Type B pancreatic cell (in vitro differentiated cells): ENCODE measurements at regions not wholly inside any gene's neighbourhood (a gene's known extent, or its start where the extent isn't known, plus 50 kb on each side); places are given as distances from the start of the nearest gene placed in this dataset.
"Not testable (repeated sequence)": the region's sequence is repeated elsewhere in the genome, so short reads cannot be mapped to it uniquely, and the experiment has no call there.

Experiments used
- DNase-seq: peaks from one replicate; pipeline ENCODE4 v3.0.0; 2021; ENCODE audit warnings: mixed read lengths; ENCODE audit not compliant: unreplicated experiment; ENCODE audit errors: extremely low spot score
- H3K27ac Mint-ChIP-seq: 2 replicates; pipeline ENCODE4 v1.8.0; 2021; ENCODE audit warnings: mild to moderate bottlenecking, mixed read lengths
- H3K27me3 Mint-ChIP-seq: 2 replicates; pipeline ENCODE4 v1.8.0; 2021; ENCODE audit warnings: mixed read lengths
- H3K36me3 Mint-ChIP-seq: 2 replicates; pipeline ENCODE4 v1.8.0; 2021; ENCODE audit warnings: mixed read lengths
- H3K4me1 Mint-ChIP-seq: one replicate; pipeline ENCODE4 v1.8.0; 2021; ENCODE audit warnings: mixed read lengths; ENCODE audit not compliant: unreplicated experiment
- H3K4me3 Mint-ChIP-seq: 2 replicates; pipeline ENCODE4 v1.8.0; 2021; ENCODE audit warnings: mild to moderate bottlenecking, mixed read lengths
- H3K9me3 Mint-ChIP-seq: 2 replicates; pipeline ENCODE4 v1.8.0; 2021; ENCODE audit warnings: mixed read lengths
- TF ChIP-seq, protein P1 (sequence below): fragments of 200-600 bp; sonication (generic); conservative IDR thresholded peaks from 2 replicates; pipeline ENCODE4 v1.5.0; 2021; ENCODE audit warnings: antibody characterized with exemption, mild to moderate bottlenecking

DNA sequence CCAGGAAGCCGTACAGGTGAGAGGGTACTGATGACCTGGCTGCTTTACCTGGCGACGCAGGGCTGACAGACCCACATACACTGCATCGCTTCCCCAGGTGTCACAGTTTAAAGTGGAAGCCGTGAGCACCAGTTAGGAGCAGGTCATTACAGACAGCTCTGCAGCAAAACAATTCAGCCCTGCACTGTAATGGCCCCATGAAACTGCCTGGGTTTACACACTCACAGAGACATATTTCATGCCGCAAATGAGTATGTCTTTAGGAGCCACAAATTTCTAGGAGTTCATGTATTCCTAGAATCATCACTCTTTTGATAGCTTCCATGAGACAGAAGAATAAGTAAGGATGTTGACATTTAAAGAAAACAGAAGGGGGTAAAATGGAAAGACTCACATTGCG, 723.1 kb downstream of the MATN1 start:
- Mint-ChIP-seq H3K4me3 (no peak overlapping the region), H3K9me3 (no peaks in the 10 kb centered on the region), H3K4me1 (no peaks in the 10 kb centered on the region), H3K27me3 (peaks cover 11% of the 10 kb centered on the region), H3K27ac (no peak overlapping the region), H3K36me3 (no peaks in the 10 kb centered on the region)
- TF ChIP-seq, protein P1, sequence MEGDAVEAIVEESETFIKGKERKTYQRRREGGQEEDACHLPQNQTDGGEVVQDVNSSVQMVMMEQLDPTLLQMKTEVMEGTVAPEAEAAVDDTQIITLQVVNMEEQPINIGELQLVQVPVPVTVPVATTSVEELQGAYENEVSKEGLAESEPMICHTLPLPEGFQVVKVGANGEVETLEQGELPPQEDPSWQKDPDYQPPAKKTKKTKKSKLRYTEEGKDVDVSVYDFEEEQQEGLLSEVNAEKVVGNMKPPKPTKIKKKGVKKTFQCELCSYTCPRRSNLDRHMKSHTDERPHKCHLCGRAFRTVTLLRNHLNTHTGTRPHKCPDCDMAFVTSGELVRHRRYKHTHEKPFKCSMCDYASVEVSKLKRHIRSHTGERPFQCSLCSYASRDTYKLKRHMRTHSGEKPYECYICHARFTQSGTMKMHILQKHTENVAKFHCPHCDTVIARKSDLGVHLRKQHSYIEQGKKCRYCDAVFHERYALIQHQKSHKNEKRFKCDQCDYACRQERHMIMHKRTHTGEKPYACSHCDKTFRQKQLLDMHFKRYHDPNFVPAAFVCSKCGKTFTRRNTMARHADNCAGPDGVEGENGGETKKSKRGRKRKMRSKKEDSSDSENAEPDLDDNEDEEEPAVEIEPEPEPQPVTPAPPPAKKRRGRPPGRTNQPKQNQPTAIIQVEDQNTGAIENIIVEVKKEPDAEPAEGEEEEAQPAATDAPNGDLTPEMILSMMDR = no peak
- DNase-seq = no peak

DNA sequence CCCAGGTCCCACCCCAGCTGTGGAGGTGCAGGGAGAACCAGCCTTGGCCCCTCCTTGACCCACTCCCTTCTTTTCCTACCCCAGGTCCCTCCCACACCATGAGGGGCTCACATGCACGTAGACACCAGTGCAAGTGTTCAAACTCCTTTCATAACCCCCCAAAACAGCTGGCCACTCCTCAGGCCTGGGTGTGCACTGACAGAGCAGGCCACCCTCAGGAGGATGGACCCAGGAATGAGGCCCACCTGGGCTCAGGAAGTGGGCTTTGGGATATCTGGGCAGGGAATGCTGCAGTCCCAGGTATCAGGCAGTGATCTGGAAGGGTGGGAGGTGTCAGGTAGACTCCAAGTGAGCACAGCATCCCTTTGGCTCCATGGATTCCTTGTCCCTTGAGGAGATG, 723.8 kb downstream of the MATN1 start:
- Mint-ChIP-seq H3K36me3 (no peaks in the 10 kb centered on the region), H3K4me3 (no peak overlapping the region), H3K27me3 (peaks cover 11% of the 10 kb centered on the region), H3K27ac (no peak overlapping the region), H3K9me3 (no peaks in the 10 kb centered on the region), H3K4me1 (no peaks in the 10 kb centered on the region)
- DNase-seq = no peak
- TF ChIP-seq, protein P1 = no peak

DNA sequence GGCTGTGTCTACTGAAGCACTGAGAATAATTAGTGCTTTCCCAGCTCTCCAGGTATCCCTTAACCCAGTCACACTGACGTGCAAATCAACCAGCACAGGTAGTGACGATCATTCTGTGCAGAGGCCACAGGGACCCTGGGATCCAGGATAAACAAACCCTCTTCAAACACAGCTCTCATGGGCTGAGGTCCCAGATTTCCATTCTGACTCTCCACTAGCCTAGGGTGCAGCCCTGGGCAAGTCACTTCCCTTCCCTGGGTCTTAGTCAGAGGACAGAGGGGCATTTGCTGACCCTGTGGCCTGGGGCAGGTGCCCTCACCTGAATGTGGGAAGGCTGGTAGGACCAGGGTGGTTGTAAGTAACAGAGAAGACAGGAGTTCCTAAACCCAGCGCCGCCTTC, 724.7 kb downstream of the MATN1 start:
- H3K27me3 Mint-ChIP-seq = peaks cover 6% of the 10 kb centered on the region
- no peaks in the 10 kb centered on the region for H3K36me3 Mint-ChIP-seq
- H3K4me3 Mint-ChIP-seq = no peak overlapping the region
- H3K4me1 Mint-ChIP-seq = no peaks in the 10 kb centered on the region
- DNase-seq = no peak
- TF ChIP-seq, protein P1 = no peak
- H3K9me3 Mint-ChIP-seq = no peaks in the 10 kb centered on the region
- no peak overlapping the region for H3K27ac Mint-ChIP-seq

DNA sequence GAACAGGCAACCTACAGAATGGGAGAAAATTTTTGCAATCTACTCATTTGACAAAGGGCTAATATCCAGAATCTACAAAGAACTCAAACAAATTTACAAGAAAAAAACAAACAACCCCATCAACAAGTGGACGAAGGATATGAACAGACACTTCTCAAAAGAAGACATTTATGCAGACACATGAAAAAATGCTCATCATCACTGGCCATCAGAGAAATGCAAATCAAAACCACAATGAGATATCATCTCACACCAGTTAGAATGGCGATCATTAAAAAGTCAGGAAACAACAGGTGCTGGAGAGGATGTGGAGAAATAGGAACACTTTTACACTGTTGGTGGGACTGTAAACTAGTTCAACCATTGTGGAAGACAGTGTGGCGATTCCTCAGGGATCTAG, 725.6 kb downstream of the MATN1 start:
- H3K27ac Mint-ChIP-seq, H3K4me3 Mint-ChIP-seq, H3K27me3 Mint-ChIP-seq, H3K4me1 Mint-ChIP-seq, H3K9me3 Mint-ChIP-seq, H3K36me3 Mint-ChIP-seq, DNase-seq: not testable (repeated sequence)

DNA sequence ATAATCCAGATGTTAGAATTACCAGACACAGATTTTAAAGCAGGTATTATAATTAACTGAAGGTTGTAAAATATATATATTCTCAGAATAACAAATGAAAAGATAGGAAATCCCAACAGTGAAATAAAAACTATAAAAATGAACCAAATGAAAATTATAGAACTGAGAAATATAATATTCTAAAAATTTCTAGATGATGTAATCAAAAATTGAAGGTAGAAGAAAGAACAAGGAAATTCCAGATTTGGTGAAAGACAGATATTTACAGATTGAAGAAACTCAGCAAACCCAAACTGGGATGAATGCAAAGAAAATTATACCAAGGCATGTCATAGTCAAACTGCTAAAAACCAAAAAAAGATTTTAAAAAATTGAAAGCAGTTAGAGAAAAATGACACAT, 729.4 kb downstream of the MATN1 start:
- no peak overlapping the region for H3K27ac Mint-ChIP-seq
- H3K36me3 Mint-ChIP-seq = peaks cover 5% of the 10 kb centered on the region
- H3K4me1 Mint-ChIP-seq = no peaks in the 10 kb centered on the region
- peaks cover 9% of the 10 kb centered on the region for H3K9me3 Mint-ChIP-seq
- H3K27me3 Mint-ChIP-seq = no peaks in the 10 kb centered on the region
- no peak overlapping the region for H3K4me3 Mint-ChIP-seq
- TF ChIP-seq, protein P1 = no peak
- DNase-seq = no peak

DNA sequence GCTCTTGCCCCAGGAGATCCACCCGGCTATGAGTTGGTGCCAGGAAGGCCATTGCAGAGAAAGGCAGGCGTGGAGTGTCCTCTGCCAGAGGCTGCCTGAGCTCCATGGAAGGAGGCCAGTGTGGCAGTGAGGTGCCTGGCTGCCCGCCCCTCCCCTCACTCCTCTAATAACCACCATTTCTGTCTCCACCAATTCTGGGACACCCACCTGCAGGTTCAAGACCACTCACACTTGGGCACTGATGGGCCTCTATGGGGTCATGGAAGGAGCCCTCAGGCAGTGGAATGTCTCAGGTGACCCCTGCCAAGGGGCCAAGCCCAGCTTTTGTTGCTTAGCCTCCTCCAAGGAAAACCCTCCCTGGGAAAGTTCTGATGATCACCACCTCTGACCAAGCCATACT, 731.6 kb downstream of the MATN1 start:
- Mint-ChIP-seq H3K9me3 (peaks cover 9% of the 10 kb centered on the region), H3K4me3 (no peak overlapping the region), H3K27ac (no peak overlapping the region), H3K36me3 (peaks cover 5% of the 10 kb centered on the region), H3K4me1 (peaks cover 5% of the 10 kb centered on the region), H3K27me3 (no peaks in the 10 kb centered on the region)
- TF ChIP-seq, protein P1 = no peak
- peak; percentile 47 for DNase-seq
